ENCODE measurements at regions not wholly inside any gene's neighbourhood (a gene's known extent, or its start where the extent isn't known, plus 50 kb on each side); places are given as distances from the start of the nearest gene placed in this dataset.

DNA sequence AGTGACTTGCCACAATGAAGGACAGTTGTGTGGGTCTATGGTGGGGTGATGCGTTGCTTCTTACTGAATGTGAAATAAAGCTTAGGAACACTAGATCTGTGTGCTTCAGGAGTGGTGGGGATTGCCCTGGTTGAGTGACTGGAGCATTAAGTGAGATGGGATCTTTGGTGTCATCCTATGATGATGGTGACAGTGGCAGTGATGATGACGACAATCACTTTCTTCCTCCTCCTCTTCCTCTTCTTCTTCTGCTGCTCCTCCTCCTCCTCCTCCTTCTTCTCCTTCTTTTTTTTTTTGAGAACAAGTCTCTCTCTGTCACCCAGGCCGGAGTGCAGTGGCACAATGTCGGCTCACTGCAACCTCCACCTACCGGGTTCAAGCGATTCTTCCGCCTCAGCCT, 396.8 kb downstream of the SEC14L1 start:
- TF ChIP-seq CTCF (IDR thresholded peaks at IDR 0.05; ENCODE audit: low read depth, low read length, poor library complexity, severe bottlenecking) (no peak), EZH2phosphoT487 (IDR thresholded peaks at IDR 0.05; ENCODE audit: borderline replicate concordance, low read length) (no peak)
- Histone ChIP-seq H3K9me2 (replicated peaks; ENCODE audit: control insufficient read depth, low read length) (no peaks in the 10 kb centered on the region), H3F3A (ENCODE audit: control insufficient read depth, insufficient read depth) (no peaks in the 10 kb centered on the region), H3K4me3 (ENCODE audit: low read length) (no peak overlapping the region), H3K79me2 (ENCODE audit: control insufficient read depth, low read length) (no peaks in the 10 kb centered on the region), H3K9me3 (ENCODE audit: control insufficient read depth, insufficient read depth, low read length) (no peaks in the 10 kb centered on the region; the same call in 1 of the 2 replicates), H3K4me1 (ENCODE audit: control insufficient read depth, low read length) (peaks cover 7% of the 10 kb centered on the region), H3K4me2 (ENCODE audit: low read length) (no peak overlapping the region), H3K27me3 (ENCODE audit: control insufficient read depth, low read length) (peaks cover 21% of the 10 kb centered on the region), H4K20me1 (ENCODE audit: control insufficient read depth, insufficient read depth, low read depth, low read length) (no peaks in the 10 kb centered on the region), H3K27ac (ENCODE audit: low read depth, low read length) (no peak overlapping the region), H3K36me3 (ENCODE audit: control insufficient read depth, low read length) (no peaks in the 10 kb centered on the region)

- no peaks in the 10 kb centered on the region for H3K79me2 ChIP-seq (ENCODE audit: control insufficient read depth, low read length)
- H3K9me3 ChIP-seq (ENCODE audit: control insufficient read depth, insufficient read depth, low read length) = no peaks in the 10 kb centered on the region
- TF ChIP-seq CTCF (IDR thresholded peaks at IDR 0.05; ENCODE audit: low read depth, low read length, poor library complexity, severe bottlenecking) = no peak
- TF ChIP-seq EZH2phosphoT487 (IDR thresholded peaks at IDR 0.05; ENCODE audit: borderline replicate concordance, low read length) = no peak
- H3K27ac ChIP-seq (ENCODE audit: low read depth, low read length) = no peak overlapping the region
- H3K27me3 ChIP-seq (ENCODE audit: control insufficient read depth, low read length) = peaks cover 30% of the 10 kb centered on the region
- H3K4me1 ChIP-seq (ENCODE audit: control insufficient read depth, low read length) = peaks cover 7% of the 10 kb centered on the region
- no peak overlapping the region for H3K4me2 ChIP-seq (ENCODE audit: low read length)
- H3K9me2 ChIP-seq (replicated peaks; ENCODE audit: control insufficient read depth, low read length) = no peaks in the 10 kb centered on the region
- no peaks in the 10 kb centered on the region for H3K36me3 ChIP-seq (ENCODE audit: control insufficient read depth, low read length)
- H4K20me1 ChIP-seq (ENCODE audit: control insufficient read depth, insufficient read depth, low read depth, low read length) = no peaks in the 10 kb centered on the region
- no peak overlapping the region for H3K4me3 ChIP-seq (ENCODE audit: low read length)
- no peaks in the 10 kb centered on the region for H3F3A ChIP-seq (ENCODE audit: control insufficient read depth, insufficient read depth)
Observed at GRCh38 chr17:77540531-77540930, 399.8 kb downstream of the SEC14L1 start.

GRCh38 chr17:77540975-77541374, 400.2 kb downstream of the SEC14L1 start:
- Histone ChIP-seq H3K36me3 (ENCODE audit: control insufficient read depth, low read length) (no peaks in the 10 kb centered on the region), H3K79me2 (ENCODE audit: control insufficient read depth, low read length) (no peaks in the 10 kb centered on the region), H3K9me3 (ENCODE audit: control insufficient read depth, insufficient read depth, low read length) (no peaks in the 10 kb centered on the region), H4K20me1 (ENCODE audit: control insufficient read depth, insufficient read depth, low read depth, low read length) (no peaks in the 10 kb centered on the region), H3K4me1 (ENCODE audit: control insufficient read depth, low read length) (peaks cover 7% of the 10 kb centered on the region), H3K27me3 (ENCODE audit: control insufficient read depth, low read length) (peaks cover 34% of the 10 kb centered on the region), H3K9me2 (replicated peaks; ENCODE audit: control insufficient read depth, low read length) (no peaks in the 10 kb centered on the region), H3K27ac (ENCODE audit: low read depth, low read length) (no peak overlapping the region), H3K4me2 (ENCODE audit: low read length) (0 out of 2 replicates have a peak overlapping the region, but pooled peaks have one; percentile 4), H3F3A (ENCODE audit: control insufficient read depth, insufficient read depth) (no peaks in the 10 kb centered on the region), H3K4me3 (ENCODE audit: low read length) (no peak overlapping the region)
- TF ChIP-seq CTCF (IDR thresholded peaks at IDR 0.05; ENCODE audit: low read depth, low read length, poor library complexity, severe bottlenecking) (no peak), EZH2phosphoT487 (IDR thresholded peaks at IDR 0.05; ENCODE audit: borderline replicate concordance, low read length) (no peak)
